Karpas-422 (cell line): ENCODE measurements at regions not wholly inside any gene's neighbourhood (a gene's known extent, or its start where the extent isn't known, plus 50 kb on each side); places are given as distances from the start of the nearest gene placed in this dataset.

Source experiments
- DNase-seq: peaks from one replicate; pipeline ENCODE4 v3.0.0-alpha.2; 2015
- H2AFZ ChIP-seq: fragments of 200-600 bp; sonication (generic); 2 replicates; pipeline ENCODE4 v1.6.1; 2014; ENCODE audit warnings: antibody characterized with exemption, low read length, mixed read lengths
- H3K27ac ChIP-seq: fragments of 200-600 bp; sonication (generic); 2 replicates; pipeline ENCODE4 v1.5.1; 2014; ENCODE audit warnings: mild to moderate bottlenecking, low read length, moderate library complexity
- H3K27me3 ChIP-seq: fragments of 200-600 bp; sonication (generic); 2 replicates; pipeline ENCODE4 v1.6.1; 2014; ENCODE audit warnings: low read length, mixed read lengths
- H3K36me3 ChIP-seq: fragments of 200-600 bp; sonication (generic); 2 replicates; pipeline ENCODE4 v1.6.1; 2014; ENCODE audit warnings: low read length, mixed read lengths; ENCODE audit not compliant: insufficient read depth
- H3K4me1 ChIP-seq: fragments of 200-600 bp; sonication (generic); 2 replicates; pipeline ENCODE4 v1.6.1; 2014; ENCODE audit warnings: mild to moderate bottlenecking, low read length, mixed read lengths
- H3K4me2 ChIP-seq: fragments of 200-600 bp; sonication (generic); 2 replicates; pipeline ENCODE4 v1.6.1; 2014; ENCODE audit warnings: low read length, low read depth, mild to moderate bottlenecking; ENCODE audit not compliant: poor library complexity, severe bottlenecking
- H3K4me3 ChIP-seq: fragments of 200-600 bp; sonication (generic); 2 replicates; pipeline ENCODE4 v1.5.1; 2014; ENCODE audit warnings: mild to moderate bottlenecking, antibody characterized with exemption, low read length, mixed read lengths
- H3K79me2 ChIP-seq: fragments of 200-600 bp; sonication (generic); 2 replicates; pipeline ENCODE4 v1.6.1; 2014; ENCODE audit warnings: mild to moderate bottlenecking, low read length, mixed read lengths
- H3K9ac ChIP-seq: fragments of 200-600 bp; sonication (generic); 2 replicates; pipeline ENCODE4 v1.6.0; 2014; ENCODE audit warnings: low read length
- H3K9me2 ChIP-seq: fragments of 200-600 bp; sonication (generic), shearing (Covaris generic); replicated peaks from 2 replicates; pipeline ENCODE4 v1.6.0; 2014; ENCODE audit warnings: mild to moderate bottlenecking, low read length, moderate library complexity; ENCODE audit not compliant: insufficient read depth
- H3K9me3 ChIP-seq: fragments of 300-700, 200-600 bp; sonication (generic); 2 replicates; pipeline ENCODE4 v1.6.1; 2014; ENCODE audit warnings: low read length, mixed read lengths
- H4K20me1 ChIP-seq: fragments of 200-600 bp; sonication (generic); 2 replicates; pipeline ENCODE4 v1.6.1; 2014; ENCODE audit warnings: mild to moderate bottlenecking, antibody characterized with exemption, low read length, low read depth; ENCODE audit not compliant: insufficient read depth

DNA sequence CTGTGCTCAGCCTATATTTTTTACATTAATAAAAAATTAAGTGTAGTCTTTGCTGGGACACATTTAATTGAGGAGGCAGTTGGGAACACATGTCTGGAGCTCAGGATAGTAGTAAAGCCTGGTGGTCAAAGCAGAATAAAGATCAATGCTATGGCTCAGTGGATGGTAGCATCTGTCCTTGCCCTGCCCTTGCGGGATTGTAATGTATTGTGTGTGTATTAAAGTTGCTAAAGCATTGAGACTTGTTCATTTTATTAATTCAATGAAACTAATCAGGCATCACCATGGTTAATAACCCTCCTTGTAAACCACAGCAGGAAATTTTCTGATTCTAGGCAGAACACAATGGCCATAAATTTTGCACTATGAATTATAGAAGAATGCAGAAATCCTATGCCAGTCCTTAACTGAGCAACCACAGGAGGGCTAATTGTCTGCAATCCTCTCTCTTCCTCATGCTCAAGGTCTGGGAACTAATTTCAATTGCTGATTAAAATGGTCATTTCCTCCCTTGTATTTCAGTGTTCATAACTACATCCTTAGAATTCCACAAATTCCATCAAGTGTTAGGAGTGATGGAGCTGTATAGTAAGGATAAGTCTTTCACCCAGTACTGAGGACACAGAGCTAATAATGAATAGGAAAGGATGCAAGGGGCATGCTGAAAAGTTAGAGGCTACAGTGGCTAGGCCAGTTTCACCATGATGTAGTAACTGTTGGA lies 403.2 kb upstream of the DDI1 start:
- no peaks in the 10 kb centered on the region for H3K79me2 ChIP-seq
- H3K9me2 ChIP-seq = no peaks in the 10 kb centered on the region
- no peaks in the 10 kb centered on the region for H4K20me1 ChIP-seq
- no peaks in the 10 kb centered on the region for H3K9me3 ChIP-seq
- no peak overlapping the region for H2AFZ ChIP-seq
- H3K4me1 ChIP-seq = no peaks in the 10 kb centered on the region
- H3K4me3 ChIP-seq = no peak overlapping the region
- H3K4me2 ChIP-seq = no peak overlapping the region
- H3K36me3 ChIP-seq = no peaks in the 10 kb centered on the region
- no peak overlapping the region for H3K27ac ChIP-seq
- no peak for DNase-seq
- no peaks in the 10 kb centered on the region for H3K27me3 ChIP-seq
- H3K9ac ChIP-seq = no peak overlapping the region

DNA sequence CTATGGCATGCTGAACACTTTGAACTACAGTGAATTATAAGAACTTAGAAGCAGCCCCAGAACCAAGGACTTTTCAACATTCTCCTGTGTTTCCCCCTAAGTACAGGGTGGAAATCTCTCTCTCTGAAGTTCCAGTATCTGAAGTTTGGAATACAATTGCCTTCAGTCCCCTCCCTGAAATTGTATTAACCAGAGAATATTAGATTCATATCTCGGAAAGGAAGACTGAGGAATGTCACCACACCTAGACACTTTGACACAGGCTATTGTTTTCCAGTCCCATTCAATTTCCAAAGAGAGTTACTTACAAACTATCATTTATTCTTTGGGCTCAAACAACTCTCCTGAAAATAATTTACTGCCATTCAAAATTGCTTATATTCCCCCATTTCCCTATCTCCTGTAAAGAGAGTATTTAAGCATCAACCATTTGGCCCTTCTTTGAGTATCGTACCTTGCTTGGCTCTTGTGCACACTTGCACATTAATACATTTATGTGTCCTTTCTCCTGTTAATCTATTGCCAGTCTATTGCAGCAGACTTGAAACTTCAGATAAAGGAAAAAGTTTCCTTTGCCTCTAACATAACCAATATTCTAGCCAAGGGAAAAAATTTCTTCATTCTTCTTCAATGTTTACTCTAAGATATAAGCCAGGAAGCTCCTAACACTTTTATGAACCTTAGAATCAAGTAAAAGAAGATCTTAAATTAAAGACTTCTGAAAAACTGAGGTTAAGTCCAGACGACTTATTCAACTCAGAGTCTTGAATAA lies 402.4 kb upstream of the DDI1 start:
- Histone ChIP-seq H4K20me1 (no peaks in the 10 kb centered on the region), H3K4me3 (no peak overlapping the region), H3K4me1 (no peaks in the 10 kb centered on the region), H3K9ac (no peak overlapping the region), H3K9me3 (no peaks in the 10 kb centered on the region), H2AFZ (no peak overlapping the region), H3K79me2 (no peaks in the 10 kb centered on the region), H3K27me3 (no peaks in the 10 kb centered on the region), H3K36me3 (no peaks in the 10 kb centered on the region), H3K9me2 (no peaks in the 10 kb centered on the region), H3K27ac (no peak overlapping the region), H3K4me2 (no peak overlapping the region)
- no peak for DNase-seq

- Histone ChIP-seq H3K9ac (no peak overlapping the region), H4K20me1 (no peaks in the 10 kb centered on the region), H3K4me2 (no peak overlapping the region), H3K27ac (no peak overlapping the region), H2AFZ (no peak overlapping the region), H3K9me3 (no peaks in the 10 kb centered on the region), H3K4me3 (no peak overlapping the region), H3K79me2 (no peaks in the 10 kb centered on the region), H3K4me1 (no peaks in the 10 kb centered on the region), H3K36me3 (no peaks in the 10 kb centered on the region), H3K9me2 (no peaks in the 10 kb centered on the region), H3K27me3 (no peaks in the 10 kb centered on the region)
- DNase-seq = no peak
Observed at GRCh38 chr11:103636232-103636631, 400.2 kb upstream of the DDI1 start.

DNA sequence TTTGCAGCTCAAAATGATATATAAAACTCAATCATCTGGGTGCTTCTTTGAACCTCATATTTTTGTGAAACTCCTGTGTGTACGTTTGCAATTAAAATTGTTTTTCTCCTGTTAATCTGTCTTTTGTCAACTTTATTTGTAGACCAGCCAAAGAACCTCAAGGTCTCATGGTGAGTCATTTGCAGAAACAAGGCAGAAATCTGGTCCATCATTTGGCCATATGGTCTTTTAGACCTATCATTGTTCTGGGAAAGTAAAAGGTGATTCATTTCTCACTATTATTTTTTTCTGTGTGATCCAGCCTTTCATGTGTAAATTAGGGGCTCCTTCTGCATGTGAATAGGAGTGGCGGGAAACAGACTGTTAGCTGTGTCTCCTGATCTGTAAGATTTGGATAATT lies 399.1 kb upstream of the DDI1 start:
- Histone ChIP-seq H3K9me2 (no peaks in the 10 kb centered on the region), H3K36me3 (no peaks in the 10 kb centered on the region), H3K4me1 (no peaks in the 10 kb centered on the region), H2AFZ (no peak overlapping the region), H3K9me3 (no peaks in the 10 kb centered on the region), H3K27ac (no peak overlapping the region), H3K4me3 (no peak overlapping the region), H3K27me3 (no peaks in the 10 kb centered on the region), H3K4me2 (no peak overlapping the region), H4K20me1 (no peaks in the 10 kb centered on the region), H3K79me2 (no peaks in the 10 kb centered on the region), H3K9ac (no peak overlapping the region)
- no peak for DNase-seq

DNA sequence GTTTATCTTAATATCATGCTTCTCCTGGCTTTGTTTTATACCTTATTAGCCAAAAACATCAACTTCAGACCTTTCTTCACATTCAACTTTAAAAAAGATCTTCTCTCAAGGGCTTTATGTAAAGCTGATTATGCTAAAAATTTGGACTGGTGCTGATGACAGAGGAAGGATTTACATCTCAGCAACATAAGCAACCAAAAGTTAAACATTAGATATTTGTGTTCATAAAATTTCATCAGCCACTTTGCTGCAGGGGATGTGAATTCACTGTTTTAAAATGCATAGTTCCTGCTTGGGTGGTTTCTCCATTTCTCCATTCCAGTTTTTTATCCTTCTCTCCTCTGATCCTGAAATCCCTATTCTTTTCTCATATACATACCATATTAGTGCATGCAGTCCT lies 398.6 kb upstream of the DDI1 start:
- no peak overlapping the region for H3K27ac ChIP-seq
- no peak overlapping the region for H3K4me2 ChIP-seq
- no peaks in the 10 kb centered on the region for H3K9me3 ChIP-seq
- H3K36me3 ChIP-seq = no peaks in the 10 kb centered on the region
- H3K4me3 ChIP-seq = no peak overlapping the region
- H2AFZ ChIP-seq = no peak overlapping the region
- no peaks in the 10 kb centered on the region for H3K79me2 ChIP-seq
- no peak for DNase-seq
- no peaks in the 10 kb centered on the region for H3K4me1 ChIP-seq
- H3K9ac ChIP-seq = no peak overlapping the region
- H3K9me2 ChIP-seq = no peaks in the 10 kb centered on the region
- no peaks in the 10 kb centered on the region for H3K27me3 ChIP-seq
- no peaks in the 10 kb centered on the region for H4K20me1 ChIP-seq

DNA sequence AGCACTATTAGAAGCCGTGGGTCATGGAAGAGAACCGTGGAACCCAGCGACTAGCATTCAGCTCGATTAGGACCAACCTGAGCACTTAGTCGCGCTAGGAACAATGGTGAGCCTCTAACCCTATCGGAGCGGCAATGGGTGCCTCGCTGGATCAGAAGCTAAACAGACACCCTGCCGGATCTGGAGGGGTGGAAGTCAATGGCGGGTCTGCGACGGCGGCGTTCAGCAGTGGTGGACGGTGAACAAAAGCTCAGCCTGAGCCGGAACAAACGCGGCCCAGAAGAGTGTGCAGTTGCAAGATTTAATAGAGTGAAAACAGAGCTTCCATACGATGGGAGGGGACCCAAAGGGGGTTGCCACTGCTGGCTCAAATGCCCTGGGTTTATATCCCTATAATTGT lies 391.8 kb upstream of the DDI1 start:
- H3K9ac ChIP-seq = no peak overlapping the region
- no peaks in the 10 kb centered on the region for H4K20me1 ChIP-seq
- no peaks in the 10 kb centered on the region for H3K9me2 ChIP-seq
- DNase-seq = no peak
- H3K27me3 ChIP-seq = no peaks in the 10 kb centered on the region
- H2AFZ ChIP-seq = no peak overlapping the region
- no peak overlapping the region for H3K4me2 ChIP-seq
- H3K4me1 ChIP-seq = peaks cover 10% of the 10 kb centered on the region
- H3K36me3 ChIP-seq = no peaks in the 10 kb centered on the region
- no peaks in the 10 kb centered on the region for H3K9me3 ChIP-seq
- H3K27ac ChIP-seq = no peak overlapping the region
- H3K4me3 ChIP-seq = no peak overlapping the region
- H3K79me2 ChIP-seq = no peaks in the 10 kb centered on the region

GRCh38 chr11:103648054-103648453 lies 388.4 kb upstream of the DDI1 start:
- peak; percentile 59 for DNase-seq
- H3K27me3 ChIP-seq = no peaks in the 10 kb centered on the region
- H3K9ac ChIP-seq = no peak overlapping the region
- no peaks in the 10 kb centered on the region for H3K79me2 ChIP-seq
- H3K4me1 ChIP-seq = peaks cover 19% of the 10 kb centered on the region
- peaks cover 11% of the 10 kb centered on the region for H3K9me3 ChIP-seq
- no peak overlapping the region for H2AFZ ChIP-seq
- H3K27ac ChIP-seq = no peak overlapping the region
- no peaks in the 10 kb centered on the region for H3K36me3 ChIP-seq
- H3K9me2 ChIP-seq = no peaks in the 10 kb centered on the region
- no peak overlapping the region for H3K4me2 ChIP-seq
- no peaks in the 10 kb centered on the region for H4K20me1 ChIP-seq
- no peak overlapping the region for H3K4me3 ChIP-seq

DNA sequence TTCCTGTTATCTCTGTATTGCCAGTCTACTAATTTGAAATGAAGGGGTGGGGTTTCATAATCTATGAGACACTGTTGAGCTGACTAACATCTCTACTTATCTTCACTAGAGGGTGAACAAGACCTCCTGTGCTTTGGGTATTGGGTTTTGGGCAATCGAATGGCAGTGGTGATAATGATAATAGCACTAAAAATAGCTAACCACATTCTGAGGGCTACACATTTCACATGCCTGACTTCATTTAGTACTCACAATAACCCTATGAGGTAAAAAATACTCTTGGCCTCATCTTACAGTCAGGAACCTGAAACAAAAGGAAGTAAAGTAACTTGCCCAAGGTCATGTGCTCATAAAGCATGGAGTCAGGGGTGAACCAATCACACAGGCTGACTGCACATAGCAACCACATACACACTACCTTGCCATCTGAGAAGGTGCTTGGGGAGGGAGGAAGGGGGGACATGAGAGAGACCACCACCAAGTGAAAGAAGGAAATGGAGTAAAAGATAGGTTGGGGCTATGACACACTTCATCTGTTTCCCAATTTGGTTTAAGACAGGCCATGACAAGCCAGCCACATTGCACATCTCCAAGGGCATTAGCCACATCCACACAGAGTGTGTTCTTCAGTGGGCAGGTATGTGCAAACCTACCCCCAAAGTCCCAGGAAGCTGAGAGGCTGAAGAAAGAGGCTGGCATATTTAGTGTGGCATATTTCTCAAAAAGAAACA lies 387.6 kb upstream of the DDI1 start:
- no peaks in the 10 kb centered on the region for H3K27me3 ChIP-seq
- no peaks in the 10 kb centered on the region for H3K9me2 ChIP-seq
- H2AFZ ChIP-seq = no peak overlapping the region
- H4K20me1 ChIP-seq = no peaks in the 10 kb centered on the region
- no peaks in the 10 kb centered on the region for H3K36me3 ChIP-seq
- no peak overlapping the region for H3K4me3 ChIP-seq
- H3K4me1 ChIP-seq = peaks cover 19% of the 10 kb centered on the region
- peak; percentile 53 for DNase-seq
- no peak overlapping the region for H3K4me2 ChIP-seq
- H3K79me2 ChIP-seq = no peaks in the 10 kb centered on the region
- no peak overlapping the region for H3K27ac ChIP-seq
- no peak overlapping the region for H3K9ac ChIP-seq
- peaks cover 11% of the 10 kb centered on the region for H3K9me3 ChIP-seq
